Prostate gland (tissue), 2 donors: ENCODE measurements at regions not wholly inside any gene's neighbourhood (a gene's known extent, or its start where the extent isn't known, plus 50 kb on each side); places are given as distances from the start of the nearest gene placed in this dataset.

ENCODE experiments used
- POLR2A ChIP-seq: fragments of 450-650 bp; IDR thresholded peaks from one replicate; pipeline ENCODE4 v1.6.1; 2016; ENCODE audit warnings: antibody characterized with exemption, mild to moderate bottlenecking
- POLR2AphosphoS5 ChIP-seq: sonication (generic); formaldehyde crosslinking; IDR thresholded peaks from one replicate; pipeline ENCODE4 v1.6.1; 2017; ENCODE audit warnings: antibody characterized with exemption
- TF ChIP-seq, protein P1 (sequence below), 4 experiments: fragments of 200-600 bp in 2 of 4; fragments of 450-650 bp in 2 of 4; sonication (generic) in 2 of 4; IDR thresholded peaks; 1 replicate in 3 of 4; 2 replicates in 1 of 4; pipeline ENCODE4 v1.5.1; 2016 to 2019; ENCODE audit warnings: antibody characterized with exemption in 4 of 4, mild to moderate bottlenecking in 2 of 4, moderate library complexity in 2 of 4

DNA sequence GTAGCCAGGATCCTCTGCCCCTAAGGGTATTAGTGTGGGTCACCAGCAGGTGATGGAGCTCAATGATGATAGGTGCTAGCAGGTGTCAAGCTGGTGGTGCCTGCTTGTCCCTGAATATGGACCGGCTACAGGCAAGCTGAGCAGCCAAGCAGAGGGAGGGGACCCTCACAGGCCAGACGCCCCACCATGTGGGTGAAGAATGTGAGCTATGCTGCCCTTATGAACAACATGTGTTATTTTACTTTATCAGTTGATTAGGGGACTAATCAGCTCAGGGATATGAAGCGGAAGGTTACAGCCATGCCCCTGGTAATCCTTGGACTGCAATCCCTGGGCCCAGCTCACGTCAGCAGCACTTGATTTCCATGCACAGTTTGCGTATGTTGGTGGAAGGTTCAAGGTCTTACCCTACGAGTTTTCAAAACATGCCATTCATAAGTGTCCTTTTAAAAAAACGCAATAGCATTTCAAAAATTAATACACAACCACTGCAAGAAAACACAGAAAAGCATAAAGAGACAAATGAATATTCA, 106.0 kb downstream of the CDC7 start:
- TF ChIP-seq, protein P1, sequence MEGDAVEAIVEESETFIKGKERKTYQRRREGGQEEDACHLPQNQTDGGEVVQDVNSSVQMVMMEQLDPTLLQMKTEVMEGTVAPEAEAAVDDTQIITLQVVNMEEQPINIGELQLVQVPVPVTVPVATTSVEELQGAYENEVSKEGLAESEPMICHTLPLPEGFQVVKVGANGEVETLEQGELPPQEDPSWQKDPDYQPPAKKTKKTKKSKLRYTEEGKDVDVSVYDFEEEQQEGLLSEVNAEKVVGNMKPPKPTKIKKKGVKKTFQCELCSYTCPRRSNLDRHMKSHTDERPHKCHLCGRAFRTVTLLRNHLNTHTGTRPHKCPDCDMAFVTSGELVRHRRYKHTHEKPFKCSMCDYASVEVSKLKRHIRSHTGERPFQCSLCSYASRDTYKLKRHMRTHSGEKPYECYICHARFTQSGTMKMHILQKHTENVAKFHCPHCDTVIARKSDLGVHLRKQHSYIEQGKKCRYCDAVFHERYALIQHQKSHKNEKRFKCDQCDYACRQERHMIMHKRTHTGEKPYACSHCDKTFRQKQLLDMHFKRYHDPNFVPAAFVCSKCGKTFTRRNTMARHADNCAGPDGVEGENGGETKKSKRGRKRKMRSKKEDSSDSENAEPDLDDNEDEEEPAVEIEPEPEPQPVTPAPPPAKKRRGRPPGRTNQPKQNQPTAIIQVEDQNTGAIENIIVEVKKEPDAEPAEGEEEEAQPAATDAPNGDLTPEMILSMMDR (IDR thresholded peaks at IDR 0.05): no peak
- TF ChIP-seq POLR2AphosphoS5 (no peak), POLR2A (no peak)
